ENCODE measurements at regions not wholly inside any gene's neighbourhood (a gene's known extent, or its start where the extent isn't known, plus 50 kb on each side); places are given as distances from the start of the nearest gene placed in this dataset.

GRCh38 chr2:212900715-212901114 is 250.7 kb downstream of the IKZF2 start:
- no peak overlapping the region for H3K9ac ChIP-seq (ENCODE audit: extremely low read depth, insufficient read length, low read length)
- H3K4me1 Mint-ChIP-seq, result peaks cover 4% of the 10 kb centered on the region in 2 experiments
- H3K27ac Mint-ChIP-seq, result no peak overlapping the region
- no CpG with 5 or more reads among the region's 1 CpG for WGBS (ENCODE audit: extremely low coverage, insufficient read length, low lambda C conversion rate)
- H3K79me2 ChIP-seq (ENCODE audit: insufficient read depth, low read length), result no peaks in the 10 kb centered on the region
- no peaks in the 10 kb centered on the region for H3K36me3 Mint-ChIP-seq (ENCODE audit: insufficient read depth in 1 of 3, low read depth in 3 of 3)
- H2BK15ac ChIP-seq (ENCODE audit: low read depth, low read length), result no peak overlapping the region
- no peak overlapping the region for H3K14ac ChIP-seq (ENCODE audit: insufficient read depth, low read length)
- no peak overlapping the region for H4K8ac ChIP-seq (replicated peaks; ENCODE audit: insufficient read length, low read depth, low read length)
- no peaks in the 10 kb centered on the region for H3K27me3 ChIP-seq (ENCODE audit: insufficient read depth, low read length)
- no peaks in the 10 kb centered on the region for H3K27me3 Mint-ChIP-seq (ENCODE audit: low read depth)
- H3K23ac ChIP-seq (ENCODE audit: insufficient read length, low read depth, low read length), result no peak overlapping the region
- no peak overlapping the region for H4K91ac ChIP-seq (ENCODE audit: insufficient read length, low read depth, low read length)
- H3K79me1 ChIP-seq (ENCODE audit: insufficient read depth, low read depth, low read length, poor library complexity, severe bottlenecking), result no peaks in the 10 kb centered on the region
- H3K4me1 ChIP-seq (ENCODE audit: insufficient read depth, low read length), result no peaks in the 10 kb centered on the region
- no peak overlapping the region for H2BK20ac ChIP-seq (ENCODE audit: low read depth, low read length, poor library complexity, severe bottlenecking)
- no peak overlapping the region for H3K4me3 Mint-ChIP-seq
- no peak overlapping the region for H3K4ac ChIP-seq (ENCODE audit: low read depth, low read length)
- DNase-seq, result no peak
- H3K9me3 Mint-ChIP-seq, result no peaks in the 10 kb centered on the region
- no peak overlapping the region for H4K5ac ChIP-seq (ENCODE audit: insufficient read length, low read depth, low read length)
- H3K4me2 ChIP-seq (ENCODE audit: insufficient read depth, insufficient read length, low read length), result no peak overlapping the region
- no peaks in the 10 kb centered on the region for H4K20me1 ChIP-seq (ENCODE audit: control insufficient read depth, insufficient read depth, insufficient read length)
- H2AK5ac ChIP-seq (ENCODE audit: insufficient read length, low read length), result no peak overlapping the region
- no peak for TF ChIP-seq CTCF (conservative IDR thresholded peaks at IDR 0.05)
- no peak overlapping the region for H2BK12ac ChIP-seq (ENCODE audit: insufficient read length, low read depth, low read length)
- no peak overlapping the region for H3K18ac ChIP-seq (ENCODE audit: insufficient read length, low read depth, low read length)
- no peak overlapping the region for H3K56ac ChIP-seq (ENCODE audit: insufficient read length, low read depth, low read length)
- no peak overlapping the region for H2AFZ ChIP-seq (ENCODE audit: low read length)
- no peak overlapping the region for H2BK120ac ChIP-seq (ENCODE audit: low read depth, low read length, poor library complexity, severe bottlenecking)
- no peak overlapping the region for H3K27ac ChIP-seq (ENCODE audit: insufficient read length, low read depth, low read length)
- no peaks in the 10 kb centered on the region for H3K9me3 ChIP-seq (ENCODE audit: control insufficient read depth, low read depth, low read length)
- no peak overlapping the region for H3T11ph ChIP-seq (ENCODE audit: low read length)
- no peaks in the 10 kb centered on the region for H3K23me2 ChIP-seq (ENCODE audit: insufficient read length, low read depth, low read length, poor library complexity, severe bottlenecking)
- no peak overlapping the region for H2BK5ac ChIP-seq (ENCODE audit: insufficient read length, low read length)
